ENCODE measurements at regions not wholly inside any gene's neighbourhood (a gene's known extent, or its start where the extent isn't known, plus 50 kb on each side); places are given as distances from the start of the nearest gene placed in this dataset.

DNA sequence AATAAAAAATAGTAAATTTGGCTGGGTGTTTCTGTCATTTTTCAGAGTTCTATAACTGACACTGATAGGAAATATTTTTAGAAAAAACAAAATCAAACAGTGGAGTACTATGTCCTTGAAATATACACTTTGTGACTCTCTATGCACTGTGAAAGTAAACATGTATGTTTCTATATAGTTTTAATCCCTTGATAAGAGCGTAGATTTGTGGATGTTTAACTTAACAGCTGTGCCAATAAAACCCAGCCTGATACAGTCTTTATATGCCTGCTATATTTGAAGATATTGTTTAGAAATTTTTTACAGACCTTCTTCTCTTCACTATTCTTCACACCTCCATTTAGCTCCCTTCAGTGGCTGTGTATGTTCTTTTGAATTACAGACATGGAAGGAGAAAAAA lies 473.3 kb upstream of the FZD8 start:
- TF ChIP-seq, protein P1, sequence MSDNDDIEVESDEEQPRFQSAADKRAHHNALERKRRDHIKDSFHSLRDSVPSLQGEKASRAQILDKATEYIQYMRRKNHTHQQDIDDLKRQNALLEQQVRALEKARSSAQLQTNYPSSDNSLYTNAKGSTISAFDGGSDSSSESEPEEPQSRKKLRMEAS (IDR thresholded peaks at IDR 0.05) = no peak
- TF ChIP-seq CEBPB (IDR thresholded peaks at IDR 0.05) = no peak
- TF ChIP-seq TCF12 (IDR thresholded peaks at IDR 0.05; ENCODE audit: low read depth) = no peak
- TF ChIP-seq, protein P2, sequence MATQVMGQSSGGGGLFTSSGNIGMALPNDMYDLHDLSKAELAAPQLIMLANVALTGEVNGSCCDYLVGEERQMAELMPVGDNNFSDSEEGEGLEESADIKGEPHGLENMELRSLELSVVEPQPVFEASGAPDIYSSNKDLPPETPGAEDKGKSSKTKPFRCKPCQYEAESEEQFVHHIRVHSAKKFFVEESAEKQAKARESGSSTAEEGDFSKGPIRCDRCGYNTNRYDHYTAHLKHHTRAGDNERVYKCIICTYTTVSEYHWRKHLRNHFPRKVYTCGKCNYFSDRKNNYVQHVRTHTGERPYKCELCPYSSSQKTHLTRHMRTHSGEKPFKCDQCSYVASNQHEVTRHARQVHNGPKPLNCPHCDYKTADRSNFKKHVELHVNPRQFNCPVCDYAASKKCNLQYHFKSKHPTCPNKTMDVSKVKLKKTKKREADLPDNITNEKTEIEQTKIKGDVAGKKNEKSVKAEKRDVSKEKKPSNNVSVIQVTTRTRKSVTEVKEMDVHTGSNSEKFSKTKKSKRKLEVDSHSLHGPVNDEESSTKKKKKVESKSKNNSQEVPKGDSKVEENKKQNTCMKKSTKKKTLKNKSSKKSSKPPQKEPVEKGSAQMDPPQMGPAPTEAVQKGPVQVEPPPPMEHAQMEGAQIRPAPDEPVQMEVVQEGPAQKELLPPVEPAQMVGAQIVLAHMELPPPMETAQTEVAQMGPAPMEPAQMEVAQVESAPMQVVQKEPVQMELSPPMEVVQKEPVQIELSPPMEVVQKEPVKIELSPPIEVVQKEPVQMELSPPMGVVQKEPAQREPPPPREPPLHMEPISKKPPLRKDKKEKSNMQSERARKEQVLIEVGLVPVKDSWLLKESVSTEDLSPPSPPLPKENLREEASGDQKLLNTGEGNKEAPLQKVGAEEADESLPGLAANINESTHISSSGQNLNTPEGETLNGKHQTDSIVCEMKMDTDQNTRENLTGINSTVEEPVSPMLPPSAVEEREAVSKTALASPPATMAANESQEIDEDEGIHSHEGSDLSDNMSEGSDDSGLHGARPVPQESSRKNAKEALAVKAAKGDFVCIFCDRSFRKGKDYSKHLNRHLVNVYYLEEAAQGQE (IDR thresholded peaks at IDR 0.05; ENCODE audit: low read depth) = no peak
- no peak for TF ChIP-seq TEAD4 (IDR thresholded peaks at IDR 0.05)
- TF ChIP-seq EGR1 (IDR thresholded peaks at IDR 0.05) = no peak
- no peak for TF ChIP-seq YY1 (IDR thresholded peaks at IDR 0.05; ENCODE audit: low read depth)
- TF ChIP-seq EP300 (IDR thresholded peaks at IDR 0.05; ENCODE audit: borderline replicate concordance) = no peak
- TF ChIP-seq ZBTB7A (IDR thresholded peaks at IDR 0.05; ENCODE audit: low read depth) = no peak
- TF ChIP-seq NFIC (IDR thresholded peaks at IDR 0.05) = no peak
- TF ChIP-seq CREB1 (IDR thresholded peaks at IDR 0.05; ENCODE audit: low read depth) = no peak
